ENCODE measurements at regions not wholly inside any gene's neighbourhood (a gene's known extent, or its start where the extent isn't known, plus 50 kb on each side); places are given as distances from the start of the nearest gene placed in this dataset.

GRCh38 chr12:124453419-124454351, 113.7 kb downstream of the NCOR2 start:
- no peaks in the 10 kb centered on the region for H3K27me3 ChIP-seq (ENCODE audit: control insufficient read depth in 1 of 2, insufficient read depth in 2 of 2, low read length in 2 of 2)
- peak overlapping the region; percentile 14 to 41 for H3K4me3 ChIP-seq (ENCODE audit: low read depth in 1 of 2, low read length in 2 of 2)
- peaks cover 24% of the 10 kb centered on the region for H3K36me3 ChIP-seq (ENCODE audit: insufficient read depth, low read length)
- peak overlapping the region; percentile 9 for H3K9ac ChIP-seq (ENCODE audit: low read length)
- H3K9me3 ChIP-seq (ENCODE audit: low read length): no peaks in the 10 kb centered on the region
- H3K4me1 ChIP-seq (ENCODE audit: insufficient read depth, low read length): peaks cover 71% of the 10 kb centered on the region
- peak overlapping the region; percentile 79 for H3K27ac ChIP-seq (ENCODE audit: low read depth, low read length)

GRCh38 chr12:124452576-124453331, 114.7 kb downstream of the NCOR2 start:
- Histone ChIP-seq H3K9ac (ENCODE audit: low read length) (no peak overlapping the region), H3K27ac (ENCODE audit: low read depth, low read length) (peak overlapping the region; percentile 79), H3K36me3 (ENCODE audit: insufficient read depth, low read length) (peaks cover 30% of the 10 kb centered on the region), H3K27me3 (ENCODE audit: control insufficient read depth in 1 of 2, insufficient read depth in 2 of 2, low read length in 2 of 2) (no peaks in the 10 kb centered on the region), H3K9me3 (ENCODE audit: low read length) (no peaks in the 10 kb centered on the region), H3K4me3 (ENCODE audit: low read depth in 1 of 2, low read length in 2 of 2) (peak overlapping the region in 1 of 2 donors; percentile 14), H3K4me1 (ENCODE audit: insufficient read depth, low read length) (peaks cover 62% of the 10 kb centered on the region)

- H3K4me3 ChIP-seq (ENCODE audit: low read depth in 1 of 2, low read length in 2 of 2): no peak overlapping the region
- no peak overlapping the region for H3K27ac ChIP-seq (ENCODE audit: low read depth, low read length)
- H3K27me3 ChIP-seq (ENCODE audit: control insufficient read depth in 1 of 2, insufficient read depth in 2 of 2, low read length in 2 of 2): no peaks in the 10 kb centered on the region
- no peak overlapping the region for H3K9ac ChIP-seq (ENCODE audit: low read length)
- H3K4me1 ChIP-seq (ENCODE audit: insufficient read depth, low read length): peaks cover 61% of the 10 kb centered on the region
- H3K36me3 ChIP-seq (ENCODE audit: insufficient read depth, low read length): peaks cover 36% of the 10 kb centered on the region
- no peaks in the 10 kb centered on the region for H3K9me3 ChIP-seq (ENCODE audit: low read length)
Observed at GRCh38 chr12:124451637-124452243, 115.7 kb downstream of the NCOR2 start.

GRCh38 chr12:124451016-124451415, 116.4 kb downstream of the NCOR2 start:
- H3K4me3 ChIP-seq (ENCODE audit: low read depth in 1 of 2, low read length in 2 of 2): no peak overlapping the region
- no peak overlapping the region for H3K9ac ChIP-seq (ENCODE audit: low read length)
- no peak overlapping the region for H3K27ac ChIP-seq (ENCODE audit: low read depth, low read length)
- peaks cover 61% of the 10 kb centered on the region for H3K4me1 ChIP-seq (ENCODE audit: insufficient read depth, low read length)
- H3K27me3 ChIP-seq (ENCODE audit: control insufficient read depth in 1 of 2, insufficient read depth in 2 of 2, low read length in 2 of 2): no peaks in the 10 kb centered on the region
- peaks cover 36% of the 10 kb centered on the region for H3K36me3 ChIP-seq (ENCODE audit: insufficient read depth, low read length)
- no peaks in the 10 kb centered on the region for H3K9me3 ChIP-seq (ENCODE audit: low read length)

- Histone ChIP-seq H3K27me3 (ENCODE audit: control insufficient read depth in 1 of 2, insufficient read depth in 2 of 2, low read length in 2 of 2) (no peaks in the 10 kb centered on the region), H3K27ac (ENCODE audit: low read depth, low read length) (no peak overlapping the region), H3K9me3 (ENCODE audit: low read length) (no peaks in the 10 kb centered on the region), H3K36me3 (ENCODE audit: insufficient read depth, low read length) (peaks cover 36% of the 10 kb centered on the region), H3K4me3 (ENCODE audit: low read depth in 1 of 2, low read length in 2 of 2) (no peak overlapping the region), H3K4me1 (ENCODE audit: insufficient read depth, low read length) (peaks cover 58% of the 10 kb centered on the region), H3K9ac (ENCODE audit: low read length) (no peak overlapping the region)
Observed at GRCh38 chr12:124450376-124450750, 117.0 kb downstream of the NCOR2 start.

- no peaks in the 10 kb centered on the region for H3K27me3 ChIP-seq (ENCODE audit: control insufficient read depth in 1 of 2, insufficient read depth in 2 of 2, low read length in 2 of 2)
- no peak overlapping the region for H3K4me3 ChIP-seq (ENCODE audit: low read depth in 1 of 2, low read length in 2 of 2)
- H3K36me3 ChIP-seq (ENCODE audit: insufficient read depth, low read length): peaks cover 36% of the 10 kb centered on the region
- H3K4me1 ChIP-seq (ENCODE audit: insufficient read depth, low read length): peaks cover 56% of the 10 kb centered on the region
- no peaks in the 10 kb centered on the region for H3K9me3 ChIP-seq (ENCODE audit: low read length)
- no peak overlapping the region for H3K9ac ChIP-seq (ENCODE audit: low read length)
- no peak overlapping the region for H3K27ac ChIP-seq (ENCODE audit: low read depth, low read length)
Observed at GRCh38 chr12:124449623-124450375, 117.6 kb downstream of the NCOR2 start.

- Histone ChIP-seq H3K9me3 (ENCODE audit: low read length) (no peaks in the 10 kb centered on the region), H3K9ac (ENCODE audit: low read length) (no peak overlapping the region), H3K4me1 (ENCODE audit: insufficient read depth, low read length) (peaks cover 56% of the 10 kb centered on the region), H3K4me3 (ENCODE audit: low read depth in 1 of 2, low read length in 2 of 2) (no peak overlapping the region), H3K27me3 (ENCODE audit: control insufficient read depth in 1 of 2, insufficient read depth in 2 of 2, low read length in 2 of 2) (no peaks in the 10 kb centered on the region), H3K36me3 (ENCODE audit: insufficient read depth, low read length) (peaks cover 36% of the 10 kb centered on the region), H3K27ac (ENCODE audit: low read depth, low read length) (no peak overlapping the region)
Observed at GRCh38 chr12:124448955-124449622, 118.3 kb downstream of the NCOR2 start.

- Histone ChIP-seq H3K9ac (ENCODE audit: low read length) (no peak overlapping the region), H3K27me3 (ENCODE audit: control insufficient read depth in 1 of 2, insufficient read depth in 2 of 2, low read length in 2 of 2) (no peaks in the 10 kb centered on the region), H3K36me3 (ENCODE audit: insufficient read depth, low read length) (peaks cover 36% of the 10 kb centered on the region), H3K4me3 (ENCODE audit: low read depth in 1 of 2, low read length in 2 of 2) (no peak overlapping the region), H3K4me1 (ENCODE audit: insufficient read depth, low read length) (peaks cover 56% of the 10 kb centered on the region), H3K27ac (ENCODE audit: low read depth, low read length) (peak overlapping the region; percentile 28), H3K9me3 (ENCODE audit: low read length) (no peaks in the 10 kb centered on the region)
Observed at GRCh38 chr12:124448241-124448954, 119.0 kb downstream of the NCOR2 start.

GRCh38 chr12:124446364-124446763, 121.0 kb downstream of the NCOR2 start:
- no peak overlapping the region for H3K9ac ChIP-seq (ENCODE audit: low read length)
- H3K27me3 ChIP-seq (ENCODE audit: control insufficient read depth in 1 of 2, insufficient read depth in 2 of 2, low read length in 2 of 2): no peaks in the 10 kb centered on the region
- H3K27ac ChIP-seq (ENCODE audit: low read depth, low read length): no peak overlapping the region
- peaks cover 40% of the 10 kb centered on the region for H3K36me3 ChIP-seq (ENCODE audit: insufficient read depth, low read length)
- no peaks in the 10 kb centered on the region for H3K9me3 ChIP-seq (ENCODE audit: low read length)
- H3K4me1 ChIP-seq (ENCODE audit: insufficient read depth, low read length): peaks cover 46% of the 10 kb centered on the region
- H3K4me3 ChIP-seq (ENCODE audit: low read depth in 1 of 2, low read length in 2 of 2): no peak overlapping the region

GRCh38 chr12:124445826-124446225, 121.6 kb downstream of the NCOR2 start:
- H3K27me3 ChIP-seq (ENCODE audit: control insufficient read depth in 1 of 2, insufficient read depth in 2 of 2, low read length in 2 of 2): no peaks in the 10 kb centered on the region
- H3K27ac ChIP-seq (ENCODE audit: low read depth, low read length): no peak overlapping the region
- no peak overlapping the region for H3K4me3 ChIP-seq (ENCODE audit: low read depth in 1 of 2, low read length in 2 of 2)
- H3K4me1 ChIP-seq (ENCODE audit: insufficient read depth, low read length): peaks cover 46% of the 10 kb centered on the region
- peaks cover 38% of the 10 kb centered on the region for H3K36me3 ChIP-seq (ENCODE audit: insufficient read depth, low read length)
- no peaks in the 10 kb centered on the region for H3K9me3 ChIP-seq (ENCODE audit: low read length)
- no peak overlapping the region for H3K9ac ChIP-seq (ENCODE audit: low read length)

All from muscle layer of colon (tissue), 2 donors.